Lower leg skin (tissue), 3 donors: ENCODE measurements at regions not wholly inside any gene's neighbourhood (a gene's known extent, or its start where the extent isn't known, plus 50 kb on each side); places are given as distances from the start of the nearest gene placed in this dataset.

ENCODE experiments used
- CTCF ChIP-seq, 3 donors: fragments of 450-650 bp; IDR thresholded peaks; one replicate each; pipeline ENCODE4 v1.5.1; 2016; ENCODE audit warnings: antibody characterized with exemption in 3 of 3, mild to moderate bottlenecking in 3 of 3, moderate library complexity in 2 of 3
- POLR2A ChIP-seq, 2 donors: fragments of 450-650 bp; IDR thresholded peaks; one replicate each; pipeline ENCODE4 v1.6.1; 2016 to 2017; ENCODE audit warnings: antibody characterized with exemption in 2 of 2, mild to moderate bottlenecking in 1 of 2, moderate library complexity in 1 of 2

- no peak for TF ChIP-seq POLR2A (IDR thresholded peaks at IDR 0.05)
- TF ChIP-seq CTCF (IDR thresholded peaks at IDR 0.05) = no peak
These were observed 103.2 kb upstream of the RUNX3 start for GRCh38 chr1:25033030-25033827.
